Astrocyte (in vitro differentiated cells and primary cell): ENCODE measurements at regions not wholly inside any gene's neighbourhood (a gene's known extent, or its start where the extent isn't known, plus 50 kb on each side); places are given as distances from the start of the nearest gene placed in this dataset.
"Not testable (repeated sequence)": the region's sequence is repeated elsewhere in the genome, so short reads cannot be mapped to it uniquely, and the experiment has no call there.

ENCODE experiments used
- DNase-seq: peaks from one replicate; pipeline ENCODE4 v3.0.0-alpha.2; 2010; ENCODE audit warnings: low read depth
- FAIRE-seq: peaks from 2 replicates; lab custom pipeline; 2011; peaks lifted over from hg19 to GRCh38; lab: Jason Lieb, UNC
- H2AFZ ChIP-seq: 2 replicates; pipeline ENCODE4 v1.6.0; 2012; ENCODE audit warnings: low read depth, low read length, inconsistent platforms
- H3K27ac ChIP-seq: 2 replicates; pipeline ENCODE4 v1.5.1; 2011; ENCODE audit warnings: low read depth, low read length, inconsistent platforms
- H3K27me3 ChIP-seq: 2 replicates; pipeline ENCODE4 v1.6.0; 2011; ENCODE audit warnings: low read length, inconsistent platforms; ENCODE audit not compliant: insufficient read depth
- H3K36me3 ChIP-seq: 2 replicates; pipeline ENCODE4 v1.5.1; 2011; ENCODE audit warnings: low read length, inconsistent platforms; ENCODE audit not compliant: insufficient read depth
- H3K4me1 ChIP-seq: 2 replicates; pipeline ENCODE4 v1.5.1; 2011; ENCODE audit warnings: low read length, inconsistent platforms; ENCODE audit not compliant: insufficient read depth
- H3K4me2 ChIP-seq: 2 replicates; pipeline ENCODE4 v1.6.0; 2012; ENCODE audit warnings: low read length, inconsistent platforms
- H3K4me3 ChIP-seq: 2 replicates; pipeline ENCODE4 v1.5.1; 2011; ENCODE audit warnings: low read depth, mild to moderate bottlenecking, low read length, inconsistent platforms; ENCODE audit not compliant: insufficient read depth
- H3K79me2 ChIP-seq: 2 replicates; pipeline ENCODE4 v1.6.0; 2012; ENCODE audit warnings: mild to moderate bottlenecking, low read length, inconsistent platforms; ENCODE audit not compliant: insufficient read depth
- H3K9ac ChIP-seq: 2 replicates; pipeline ENCODE4 v1.6.0; 2012; ENCODE audit warnings: mild to moderate bottlenecking, low read length, inconsistent platforms
- H3K9me3 ChIP-seq: 2 replicates; pipeline ENCODE4 v1.5.1; 2012; ENCODE audit warnings: low read depth, mild to moderate bottlenecking, low read length, inconsistent platforms; ENCODE audit not compliant: insufficient read depth
- H4K20me1 ChIP-seq: 2 replicates; pipeline ENCODE4 v1.6.0; 2012; ENCODE audit warnings: low read length, inconsistent platforms; ENCODE audit not compliant: insufficient read depth
- H3K27ac Mint-ChIP-seq: one replicate; pipeline ENCODE4 v1.8.0; 2021; ENCODE audit warnings: mild to moderate bottlenecking, mixed read lengths; ENCODE audit not compliant: unreplicated experiment
- H3K27me3 Mint-ChIP-seq: one replicate; pipeline ENCODE4 v1.8.0; 2021; ENCODE audit warnings: low read depth, mixed read lengths; ENCODE audit not compliant: unreplicated experiment
- H3K36me3 Mint-ChIP-seq: one replicate; pipeline ENCODE4 v1.8.0; 2021; ENCODE audit warnings: low read depth, mixed read lengths; ENCODE audit not compliant: unreplicated experiment
- H3K4me1 Mint-ChIP-seq: one replicate; pipeline ENCODE4 v1.8.0; 2021; ENCODE audit warnings: low read depth, mixed read lengths; ENCODE audit not compliant: unreplicated experiment
- H3K4me3 Mint-ChIP-seq: one replicate; pipeline ENCODE4 v1.8.0; 2021; ENCODE audit warnings: mild to moderate bottlenecking, moderate library complexity, mixed read lengths; ENCODE audit not compliant: unreplicated experiment
- H3K9me3 Mint-ChIP-seq: one replicate; pipeline ENCODE4 v1.8.0; 2021; ENCODE audit warnings: mild to moderate bottlenecking, mixed read lengths; ENCODE audit not compliant: unreplicated experiment
- EZH2 ChIP-seq: IDR thresholded peaks from 2 replicates; pipeline ENCODE4 v1.6.1; 2012; ENCODE audit warnings: mild to moderate bottlenecking, low read length, inconsistent platforms; ENCODE audit not compliant: insufficient read depth
- TF ChIP-seq, protein P1 (sequence below): IDR thresholded peaks from 2 replicates; pipeline ENCODE4 v1.5.1; 2011; ENCODE audit warnings: low read depth, mild to moderate bottlenecking, inconsistent platforms, low read length, moderate library complexity; ENCODE audit not compliant: insufficient read depth

DNA sequence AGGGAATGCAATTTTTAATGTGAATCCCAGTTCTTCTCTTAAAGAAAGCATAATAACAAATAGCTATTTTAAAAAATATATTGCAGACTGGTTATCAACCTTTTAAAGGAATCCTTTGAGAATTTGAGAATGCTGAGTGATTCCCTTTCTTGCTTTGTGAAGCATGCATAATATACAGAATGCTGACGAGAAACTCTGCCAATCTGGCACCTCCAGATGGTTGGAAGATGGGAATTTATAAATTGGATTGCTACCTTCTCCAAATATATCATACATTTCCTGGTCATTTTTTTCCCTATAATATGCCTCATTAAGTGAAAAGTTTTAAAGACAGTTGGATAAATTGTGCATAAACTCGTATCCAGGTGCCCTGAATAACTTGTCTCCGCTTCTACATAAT, 333.9 kb upstream of the ARPP21 start:
- no peaks in the 10 kb centered on the region for H4K20me1 ChIP-seq
- H3K4me2 ChIP-seq: no peak overlapping the region
- no peaks in the 10 kb centered on the region for H3K9me3 ChIP-seq
- no peaks in the 10 kb centered on the region for H3K36me3 Mint-ChIP-seq
- H3K27me3 Mint-ChIP-seq: no peaks in the 10 kb centered on the region
- no peak overlapping the region for H3K27ac ChIP-seq
- no peak for TF ChIP-seq EZH2
- TF ChIP-seq, protein P1, sequence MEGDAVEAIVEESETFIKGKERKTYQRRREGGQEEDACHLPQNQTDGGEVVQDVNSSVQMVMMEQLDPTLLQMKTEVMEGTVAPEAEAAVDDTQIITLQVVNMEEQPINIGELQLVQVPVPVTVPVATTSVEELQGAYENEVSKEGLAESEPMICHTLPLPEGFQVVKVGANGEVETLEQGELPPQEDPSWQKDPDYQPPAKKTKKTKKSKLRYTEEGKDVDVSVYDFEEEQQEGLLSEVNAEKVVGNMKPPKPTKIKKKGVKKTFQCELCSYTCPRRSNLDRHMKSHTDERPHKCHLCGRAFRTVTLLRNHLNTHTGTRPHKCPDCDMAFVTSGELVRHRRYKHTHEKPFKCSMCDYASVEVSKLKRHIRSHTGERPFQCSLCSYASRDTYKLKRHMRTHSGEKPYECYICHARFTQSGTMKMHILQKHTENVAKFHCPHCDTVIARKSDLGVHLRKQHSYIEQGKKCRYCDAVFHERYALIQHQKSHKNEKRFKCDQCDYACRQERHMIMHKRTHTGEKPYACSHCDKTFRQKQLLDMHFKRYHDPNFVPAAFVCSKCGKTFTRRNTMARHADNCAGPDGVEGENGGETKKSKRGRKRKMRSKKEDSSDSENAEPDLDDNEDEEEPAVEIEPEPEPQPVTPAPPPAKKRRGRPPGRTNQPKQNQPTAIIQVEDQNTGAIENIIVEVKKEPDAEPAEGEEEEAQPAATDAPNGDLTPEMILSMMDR: no peak
- DNase-seq (no peak), FAIRE-seq (no peak)
- no peaks in the 10 kb centered on the region for H3K79me2 ChIP-seq
- H3K36me3 ChIP-seq: no peaks in the 10 kb centered on the region
- H3K4me3 ChIP-seq: no peak overlapping the region
- no peak overlapping the region for H3K9ac ChIP-seq
- no peaks in the 10 kb centered on the region for H3K4me1 Mint-ChIP-seq
- H3K4me3 Mint-ChIP-seq: no peak overlapping the region
- H2AFZ ChIP-seq: no peak overlapping the region
- H3K4me1 ChIP-seq: no peaks in the 10 kb centered on the region
- H3K27me3 ChIP-seq: no peaks in the 10 kb centered on the region
- no peaks in the 10 kb centered on the region for H3K9me3 Mint-ChIP-seq
- no peak overlapping the region for H3K27ac Mint-ChIP-seq

DNA sequence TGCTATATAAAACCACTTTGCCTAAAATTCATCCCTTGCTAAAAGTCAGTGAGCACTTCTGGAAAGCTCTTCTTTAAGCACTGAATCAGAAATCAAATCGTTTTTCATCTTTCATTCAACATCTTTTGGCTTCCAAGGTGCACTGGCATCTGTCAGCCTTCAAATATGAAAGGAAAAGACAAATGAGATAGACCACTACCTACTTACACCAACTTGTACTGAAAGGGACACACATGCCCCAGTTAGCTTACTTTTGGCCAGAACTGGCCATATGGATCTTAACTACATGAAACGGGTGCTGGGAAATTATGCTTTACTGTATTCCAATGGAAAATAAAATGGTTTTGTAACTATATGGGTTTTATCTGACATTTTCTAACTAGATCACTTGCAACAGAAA, 332.0 kb upstream of the ARPP21 start:
- no peaks in the 10 kb centered on the region for H3K4me1 Mint-ChIP-seq
- FAIRE-seq: no peak
- TF ChIP-seq, protein P1: no peak
- TF ChIP-seq EZH2: no peak

DNA sequence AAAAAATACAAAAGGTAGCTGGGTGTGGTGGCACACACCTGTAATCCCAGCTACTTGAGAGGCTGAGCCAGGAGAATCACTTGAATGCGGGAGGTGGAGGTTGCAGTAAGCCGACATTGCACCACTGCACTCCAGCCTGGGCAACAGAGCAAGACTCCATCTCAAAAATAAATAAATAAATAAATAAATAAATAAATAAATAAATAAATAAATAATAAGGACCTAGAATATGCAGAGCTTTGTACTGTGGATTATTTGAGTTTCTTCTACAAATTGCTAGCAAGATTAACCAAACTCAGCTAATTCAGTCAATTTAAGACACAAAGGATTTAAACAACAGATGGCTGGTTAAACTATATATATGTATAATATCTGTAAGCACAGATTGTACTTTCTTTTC, 322.5 kb upstream of the ARPP21 start:
- FAIRE-seq, H3K4me3 ChIP-seq, H3K27ac Mint-ChIP-seq, H3K4me1 ChIP-seq, H3K9me3 Mint-ChIP-seq, H3K4me3 Mint-ChIP-seq, H2AFZ ChIP-seq, H3K79me2 ChIP-seq, H3K27me3 Mint-ChIP-seq, H3K36me3 Mint-ChIP-seq, DNase-seq, H3K27ac ChIP-seq, H3K36me3 ChIP-seq, H3K4me1 Mint-ChIP-seq, H4K20me1 ChIP-seq, H3K4me2 ChIP-seq, H3K27me3 ChIP-seq, H3K9me3 ChIP-seq, H3K9ac ChIP-seq: not testable (repeated sequence)

More for the DNA sequence above, 332.0 kb upstream of the ARPP21 start:
- no peaks in the 10 kb centered on the region for H3K27me3 Mint-ChIP-seq
- Histone ChIP-seq H3K27me3 (no peaks in the 10 kb centered on the region), H3K4me1 (no peaks in the 10 kb centered on the region), H3K4me2 (no peak overlapping the region), H3K79me2 (no peaks in the 10 kb centered on the region), H2AFZ (no peak overlapping the region), H3K4me3 (no peak overlapping the region), H3K9me3 (no peaks in the 10 kb centered on the region), H4K20me1 (no peaks in the 10 kb centered on the region), H3K9ac (no peak overlapping the region), H3K27ac (no peak overlapping the region), H3K36me3 (no peaks in the 10 kb centered on the region)
- no peak overlapping the region for H3K27ac Mint-ChIP-seq
- H3K36me3 Mint-ChIP-seq: no peaks in the 10 kb centered on the region
- no peaks in the 10 kb centered on the region for H3K9me3 Mint-ChIP-seq
- DNase-seq: no peak
- no peak overlapping the region for H3K4me3 Mint-ChIP-seq
